GM21526 (cell line): ENCODE measurements at regions not wholly inside any gene's neighbourhood (a gene's known extent, or its start where the extent isn't known, plus 50 kb on each side); places are given as distances from the start of the nearest gene placed in this dataset.
"Not testable (repeated sequence)": the region's sequence is repeated elsewhere in the genome, so short reads cannot be mapped to it uniquely, and the experiment has no call there.

Source experiments
- ATAC-seq: cut with Tn5 transposase; IDR thresholded peaks from one replicate; pipeline ENCODE4 v1.9.1; 2021; ENCODE audit warnings: moderate library complexity; ENCODE audit not compliant: unreplicated experiment, low FRiP score

GRCh38 chr6:81256223-81256622 is 496.3 kb downstream of the TENT5A start:
- ATAC-seq: not testable (repeated sequence)

DNA sequence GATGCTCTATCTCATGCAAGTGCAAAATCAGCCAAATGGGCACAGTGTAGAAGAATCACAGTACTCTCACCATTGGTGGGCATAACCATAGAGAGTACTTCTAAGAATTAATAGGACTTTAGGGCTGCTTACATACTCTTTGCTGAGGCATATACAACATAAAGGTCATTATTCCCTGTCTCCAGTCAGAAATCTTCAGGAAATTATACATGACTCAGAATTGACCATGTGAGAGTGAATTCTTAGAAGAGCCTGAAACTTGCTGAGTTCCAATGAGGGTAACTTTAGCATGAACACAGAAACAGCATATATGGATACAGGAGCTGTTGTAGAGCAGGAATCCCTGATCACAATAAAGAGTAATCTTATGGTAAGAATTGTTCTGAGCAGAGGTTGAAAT is 498.7 kb downstream of the TENT5A start:
- ATAC-seq: no peak

DNA sequence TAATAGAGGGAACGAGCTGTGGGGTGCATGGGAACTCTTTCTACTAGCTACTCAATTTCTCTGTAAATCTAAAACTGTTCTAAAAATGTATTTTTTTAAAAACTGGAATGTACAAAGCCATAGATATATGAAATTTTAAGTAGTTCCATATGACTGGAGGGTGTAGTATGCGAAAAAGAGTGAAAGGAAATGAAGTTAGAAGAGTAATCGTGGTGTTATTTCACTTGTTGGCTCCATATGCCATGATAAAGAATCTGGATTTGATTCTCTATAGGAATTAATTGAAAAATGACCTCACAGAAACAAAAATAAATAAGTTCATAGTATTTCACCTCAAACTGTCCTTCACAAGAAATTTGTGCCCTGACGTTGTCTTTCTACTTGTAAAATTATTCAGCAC is 500.2 kb downstream of the TENT5A start:
- ATAC-seq: no peak

GRCh38 chr6:81246200-81246599 is 506.3 kb downstream of the TENT5A start:
- ATAC-seq: no peak

DNA sequence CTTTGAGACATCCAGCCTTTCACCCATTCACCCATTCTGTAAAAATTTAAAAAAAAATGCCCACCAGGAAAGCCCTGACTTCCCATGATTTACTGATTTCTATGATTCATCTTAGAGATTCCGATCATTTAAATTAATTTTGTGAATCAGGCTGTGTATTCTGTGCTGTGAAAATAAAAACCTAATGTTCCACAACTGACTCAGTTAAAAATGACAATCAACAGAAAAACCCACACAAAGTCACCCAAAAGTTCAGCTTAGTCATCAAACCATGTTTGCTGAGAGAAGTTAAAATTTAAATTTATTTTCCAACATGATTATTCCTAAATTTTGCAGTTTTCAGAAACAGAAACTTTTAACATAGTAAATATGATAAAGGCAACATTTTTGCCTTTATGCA is 509.9 kb downstream of the TENT5A start:
- ATAC-seq: no peak

GRCh38 chr6:81241126-81242041 is 511.1 kb downstream of the TENT5A start:
- no peak for ATAC-seq

- ATAC-seq: no peak
Observed at GRCh38 chr6:81238390-81238789, 514.1 kb downstream of the TENT5A start.

GRCh38 chr6:81237226-81237625 is 515.3 kb downstream of the TENT5A start:
- ATAC-seq: no peak

- no peak for ATAC-seq
Observed at GRCh38 chr6:81235512-81235911, 517.0 kb downstream of the TENT5A start.

GRCh38 chr6:81233990-81234389 is 518.5 kb downstream of the TENT5A start:
- ATAC-seq: no peak

DNA sequence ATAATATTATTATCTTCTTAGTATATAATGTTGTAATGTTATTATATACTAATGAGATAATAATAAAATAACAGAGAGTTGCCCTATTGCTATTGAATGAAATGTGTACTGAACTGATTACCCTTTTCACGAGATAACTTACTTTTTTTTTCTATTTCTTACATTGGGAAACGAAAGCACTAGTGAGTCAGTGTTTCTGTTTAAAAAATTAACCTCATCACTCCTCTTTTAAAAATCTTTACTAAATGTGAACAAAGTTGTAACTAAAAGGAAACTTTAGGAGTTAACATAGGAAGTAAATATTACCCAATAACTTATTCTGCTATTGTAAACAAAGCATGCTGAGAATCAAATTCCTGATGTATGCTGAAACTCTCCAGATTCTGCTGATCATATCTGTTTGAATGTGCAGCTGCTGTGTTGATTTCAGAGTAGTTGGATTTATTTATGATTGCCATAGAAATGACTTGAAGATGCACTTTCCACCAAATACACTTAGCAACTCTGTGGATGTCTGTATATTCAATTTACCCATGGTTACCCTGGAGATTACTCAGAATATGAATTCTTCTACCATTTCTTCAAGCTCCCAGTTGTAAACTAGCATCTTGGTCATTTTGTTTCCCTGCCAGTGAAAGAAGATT is 523.4 kb downstream of the TENT5A start:
- ATAC-seq: no peak

- no peak for ATAC-seq
Observed at GRCh38 chr6:81226957-81227356, 525.5 kb downstream of the TENT5A start.

GRCh38 chr6:81216668-81217067 is 535.8 kb downstream of the TENT5A start:
- no peak for ATAC-seq

GRCh38 chr6:81215092-81215432 is 537.4 kb downstream of the TENT5A start:
- no peak for ATAC-seq

DNA sequence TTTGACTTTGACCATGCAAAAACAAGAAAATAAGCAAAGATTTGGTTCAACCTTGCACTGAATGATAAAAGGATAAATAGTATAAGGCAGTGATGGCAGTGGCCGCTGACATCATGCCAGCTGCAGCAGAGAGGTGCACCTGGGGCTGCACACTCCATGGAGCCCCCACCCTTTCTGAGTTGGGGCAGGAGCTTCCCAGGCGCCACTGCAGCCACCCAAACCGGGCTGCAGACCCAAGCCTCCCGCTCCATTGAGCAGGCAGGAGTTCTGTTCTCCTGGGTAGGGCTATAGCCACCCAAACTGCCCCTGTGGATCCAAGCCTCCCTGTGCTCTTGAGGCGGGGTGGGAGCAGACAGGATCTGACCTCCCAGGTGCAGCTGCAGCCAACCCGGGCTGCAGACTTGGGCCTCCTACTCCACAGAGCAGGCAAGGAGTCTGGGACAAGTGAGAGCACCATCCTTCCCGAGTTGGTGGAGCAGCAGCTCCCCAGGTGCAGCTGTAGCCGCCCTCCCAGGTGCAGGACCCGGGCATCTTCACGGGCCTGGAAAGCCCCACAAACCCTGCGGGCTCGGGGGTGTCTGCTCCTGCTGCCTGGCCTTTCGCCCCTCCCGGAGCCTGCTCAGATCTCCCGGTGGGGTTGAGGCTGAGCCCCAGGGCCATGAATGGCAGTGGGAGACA is 537.9 kb downstream of the TENT5A start:
- ATAC-seq: no peak

DNA sequence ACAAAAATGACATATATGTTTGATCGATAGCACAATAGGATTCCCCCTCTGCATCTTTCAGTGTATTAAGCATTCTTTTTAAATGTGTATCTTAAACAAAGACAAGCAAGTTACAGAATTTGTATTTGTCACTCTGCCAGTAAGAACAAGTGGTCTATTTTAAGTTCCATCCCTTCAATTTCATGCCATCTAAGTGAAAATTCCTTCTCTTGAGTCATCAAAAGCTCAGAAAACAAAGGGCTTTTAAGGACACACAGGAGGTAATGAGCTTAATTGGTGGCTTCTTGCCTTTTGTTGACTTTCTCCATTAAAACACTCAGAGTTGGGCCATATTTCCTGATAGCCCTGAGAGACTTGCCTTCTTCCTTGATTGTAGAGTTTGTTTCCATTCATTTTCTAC is 547.8 kb downstream of the TENT5A start:
- ATAC-seq: no peak

DNA sequence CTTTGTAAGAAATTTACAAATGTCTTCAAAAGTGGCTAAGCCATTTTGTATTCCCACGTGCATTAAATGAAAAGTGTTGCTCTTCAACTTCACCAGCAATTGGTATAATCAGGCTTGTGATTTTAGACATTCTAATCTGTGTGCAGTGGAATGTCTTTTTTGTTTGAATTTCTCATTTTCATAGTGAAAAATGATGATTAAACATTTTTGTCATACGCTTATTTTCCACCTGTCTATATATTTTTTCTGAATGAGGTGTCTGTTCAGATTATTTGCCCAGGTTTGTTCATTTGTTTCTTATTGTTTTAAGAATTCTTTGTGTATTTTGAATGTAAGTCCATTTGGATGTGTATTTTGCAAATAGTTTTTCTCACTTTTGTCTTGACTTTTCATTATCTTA is 558.1 kb downstream of the TENT5A start:
- no peak for ATAC-seq

DNA sequence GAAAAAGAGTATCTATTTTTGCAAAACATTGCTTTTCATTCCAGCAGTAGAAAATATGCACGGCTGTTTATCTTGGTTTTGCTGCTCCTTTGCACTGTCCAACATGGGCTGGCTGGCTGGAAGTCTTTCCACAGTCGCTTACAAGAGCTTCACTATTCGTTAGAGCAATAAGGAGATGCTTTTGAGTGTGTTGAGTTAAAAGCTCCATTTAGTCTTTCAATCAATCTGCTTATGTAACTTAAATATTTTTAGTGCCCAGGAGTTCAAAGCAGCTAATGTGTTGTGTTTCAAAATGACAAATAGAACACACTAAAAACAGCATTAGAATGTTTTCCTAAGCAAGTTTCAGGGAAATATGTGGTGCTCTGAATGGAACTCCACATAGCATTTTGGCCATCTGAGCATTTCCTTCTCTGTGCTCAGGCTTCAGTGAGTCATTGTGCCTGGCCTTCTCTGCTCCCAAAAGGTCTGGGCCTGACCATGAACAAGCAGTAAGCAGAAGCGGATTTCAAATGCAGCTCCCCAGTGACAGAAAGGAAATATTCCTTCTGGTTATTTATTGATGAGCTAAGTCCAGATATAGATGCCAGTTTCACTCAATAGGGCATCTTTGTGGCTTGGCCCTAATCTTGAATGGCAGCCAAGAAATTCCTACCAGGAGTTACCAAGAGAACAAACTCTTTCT is 580.3 kb downstream of the TENT5A start:
- ATAC-seq: no peak

DNA sequence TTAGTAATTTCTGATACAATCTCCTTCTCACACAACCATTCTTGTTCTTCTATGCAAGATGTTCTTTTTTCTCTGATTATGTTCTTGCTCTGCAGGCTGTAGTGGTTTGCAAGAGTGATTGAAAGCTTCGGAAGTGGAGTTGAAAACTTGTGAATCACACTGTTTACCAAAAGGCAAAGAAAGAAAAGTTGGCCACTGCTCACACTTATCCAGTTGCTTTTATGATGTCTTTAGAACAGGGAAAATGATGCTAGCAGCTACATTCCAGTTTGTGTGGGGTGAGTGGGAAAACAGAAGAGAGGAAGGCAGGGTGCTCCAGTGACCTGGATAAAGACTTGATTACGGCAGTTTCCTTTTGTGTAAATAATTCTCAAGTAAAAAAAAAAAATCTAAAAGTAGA is 583.3 kb downstream of the TENT5A start:
- no peak for ATAC-seq

- no peak for ATAC-seq
Observed at GRCh38 chr6:81166770-81167169, 585.7 kb downstream of the TENT5A start.

GRCh38 chr6:81158956-81159355 is 593.5 kb downstream of the TENT5A start:
- no peak for ATAC-seq
